NCI-H345 treated with DMSO at 0.1 percent for 48 hours (cell line): ENCODE measurements at regions not wholly inside any gene's neighbourhood (a gene's known extent, or its start where the extent isn't known, plus 50 kb on each side); places are given as distances from the start of the nearest gene placed in this dataset.

ENCODE experiments used
- DNase-seq: peaks from one replicate; lab custom pipeline; 2025; ENCODE audit not compliant: unreplicated experiment; lab: John Stamatoyannopoulos, UW

- DNase-seq, result no peak
Measured at GRCh38 chr11:128048121-128048520, 539.2 kb downstream of the ETS1 start.

- DNase-seq, result no peak
Measured at GRCh38 chr11:128047026-128047425, 540.3 kb downstream of the ETS1 start.

- DNase-seq, result no peak
Measured at GRCh38 chr11:128046213-128046612, 541.1 kb downstream of the ETS1 start.

GRCh38 chr11:128045094-128045725 is 542.1 kb downstream of the ETS1 start:
- DNase-seq, result no peak

GRCh38 chr11:128042290-128042751 is 545.0 kb downstream of the ETS1 start:
- no peak for DNase-seq

GRCh38 chr11:128040603-128041002 is 546.8 kb downstream of the ETS1 start:
- no peak for DNase-seq

GRCh38 chr11:128039140-128040021 is 548.0 kb downstream of the ETS1 start:
- DNase-seq, result no peak

- no peak for DNase-seq
Measured at GRCh38 chr11:128036556-128037093, 550.7 kb downstream of the ETS1 start.

GRCh38 chr11:128036006-128036405 is 551.4 kb downstream of the ETS1 start:
- no peak for DNase-seq

- peak; percentile 66 for DNase-seq
Measured at GRCh38 chr11:128031538-128032134, 555.7 kb downstream of the ETS1 start.

GRCh38 chr11:128029219-128029722 is 558.1 kb downstream of the ETS1 start:
- DNase-seq, result no peak

- no peak for DNase-seq
Measured at GRCh38 chr11:128026596-128026995, 560.8 kb downstream of the ETS1 start.

GRCh38 chr11:128022761-128023160 is 564.6 kb downstream of the ETS1 start:
- DNase-seq, result no peak

GRCh38 chr11:128022007-128022368 is 565.4 kb downstream of the ETS1 start:
- DNase-seq, result no peak

GRCh38 chr11:128021349-128022006 is 565.9 kb downstream of the ETS1 start:
- DNase-seq, result no peak

- no peak for DNase-seq
Measured at GRCh38 chr11:128018692-128019091, 568.7 kb downstream of the ETS1 start.

- DNase-seq, result no peak
Measured at GRCh38 chr11:128005562-128005961, 581.8 kb downstream of the ETS1 start.

GRCh38 chr11:127998421-127998820 is 588.9 kb downstream of the ETS1 start:
- no peak for DNase-seq

- DNase-seq, result no peak
Measured at GRCh38 chr11:127997594-127997993, 589.8 kb downstream of the ETS1 start.

GRCh38 chr11:127996825-127997224 is 590.5 kb downstream of the ETS1 start:
- DNase-seq, result no peak

- no peak for DNase-seq
Measured at GRCh38 chr11:127995921-127996320, 591.4 kb downstream of the ETS1 start.
